ENCODE measurements at regions not wholly inside any gene's neighbourhood (a gene's known extent, or its start where the extent isn't known, plus 50 kb on each side); places are given as distances from the start of the nearest gene placed in this dataset.

- no peaks in the 10 kb centered on the region for H3K4me1 ChIP-seq (ENCODE audit: low read length)
- H3K27me3 ChIP-seq (replicated peaks; ENCODE audit: insufficient read depth, low read length) = no peaks in the 10 kb centered on the region
- no peak for TF ChIP-seq EZH2 (optimal IDR thresholded peaks at IDR 0.05; ENCODE audit: low read depth, low read length)
- no peak for TF ChIP-seq CTCF (IDR thresholded peaks at IDR 0.05; ENCODE audit: low read length)
- no peak for TF ChIP-seq EZH2phosphoT487 (IDR thresholded peaks at IDR 0.05; ENCODE audit: low read length)
- H3K4me3 ChIP-seq (ENCODE audit: low read length) = no peak overlapping the region
- H3K4me2 ChIP-seq (ENCODE audit: low read depth, low read length) = no peak overlapping the region
- H3K79me2 ChIP-seq (ENCODE audit: low read length) = no peaks in the 10 kb centered on the region
- H3K9me2 ChIP-seq (replicated peaks; ENCODE audit: insufficient read depth, low read length) = no peaks in the 10 kb centered on the region
- no peaks in the 10 kb centered on the region for H4K20me1 ChIP-seq (ENCODE audit: insufficient read depth, low read length)
- H3K9me3 ChIP-seq (replicated peaks; ENCODE audit: insufficient read depth, low read length) = no peaks in the 10 kb centered on the region
- no peak overlapping the region for H2AFZ ChIP-seq (ENCODE audit: low read length)
- no peak for DNase-seq
- H3F3A ChIP-seq (ENCODE audit: insufficient read depth, low read length) = no peaks in the 10 kb centered on the region
- H3K27ac ChIP-seq (ENCODE audit: low read length) = no peak overlapping the region
- no peak overlapping the region for H3K9ac ChIP-seq (ENCODE audit: low read length)
- H3K36me3 ChIP-seq (replicated peaks; ENCODE audit: insufficient read depth, low read length) = no peaks in the 10 kb centered on the region
Measured at GRCh38 chr2:14569294-14569693, 63.2 kb upstream of the LRATD1 start.

- Histone ChIP-seq H3K4me3 (ENCODE audit: low read length) (no peak overlapping the region), H3K9me3 (replicated peaks; ENCODE audit: insufficient read depth, low read length) (no peaks in the 10 kb centered on the region), H2AFZ (ENCODE audit: low read length) (no peak overlapping the region), H3K27ac (ENCODE audit: low read length) (no peak overlapping the region), H3K9ac (ENCODE audit: low read length) (no peak overlapping the region), H3K36me3 (replicated peaks; ENCODE audit: insufficient read depth, low read length) (no peaks in the 10 kb centered on the region), H4K20me1 (ENCODE audit: insufficient read depth, low read length) (no peaks in the 10 kb centered on the region), H3K79me2 (ENCODE audit: low read length) (no peaks in the 10 kb centered on the region), H3K9me2 (replicated peaks; ENCODE audit: insufficient read depth, low read length) (no peaks in the 10 kb centered on the region), H3K4me2 (ENCODE audit: low read depth, low read length) (no peak overlapping the region), H3F3A (ENCODE audit: insufficient read depth, low read length) (no peaks in the 10 kb centered on the region), H3K27me3 (replicated peaks; ENCODE audit: insufficient read depth, low read length) (no peaks in the 10 kb centered on the region), H3K4me1 (ENCODE audit: low read length) (no peaks in the 10 kb centered on the region)
- DNase-seq = no peak
- TF ChIP-seq EZH2phosphoT487 (IDR thresholded peaks at IDR 0.05; ENCODE audit: low read length) = no peak
- TF ChIP-seq CTCF (IDR thresholded peaks at IDR 0.05; ENCODE audit: low read length) = no peak
- no peak for TF ChIP-seq EZH2 (optimal IDR thresholded peaks at IDR 0.05; ENCODE audit: low read depth, low read length)
Measured at GRCh38 chr2:14572633-14573032, 59.9 kb upstream of the LRATD1 start.

- no peak for TF ChIP-seq CTCF (IDR thresholded peaks at IDR 0.05; ENCODE audit: low read length)
- H3K4me3 ChIP-seq (ENCODE audit: low read length) = no peak overlapping the region
- no peaks in the 10 kb centered on the region for H3K9me2 ChIP-seq (replicated peaks; ENCODE audit: insufficient read depth, low read length)
- no peak overlapping the region for H2AFZ ChIP-seq (ENCODE audit: low read length)
- H3K79me2 ChIP-seq (ENCODE audit: low read length) = no peaks in the 10 kb centered on the region
- H3K9me3 ChIP-seq (replicated peaks; ENCODE audit: insufficient read depth, low read length) = no peaks in the 10 kb centered on the region
- H4K20me1 ChIP-seq (ENCODE audit: insufficient read depth, low read length) = no peaks in the 10 kb centered on the region
- H3K4me2 ChIP-seq (ENCODE audit: low read depth, low read length) = no peak overlapping the region
- no peak for DNase-seq
- H3K36me3 ChIP-seq (replicated peaks; ENCODE audit: insufficient read depth, low read length) = no peaks in the 10 kb centered on the region
- H3K27ac ChIP-seq (ENCODE audit: low read length) = no peak overlapping the region
- no peaks in the 10 kb centered on the region for H3K4me1 ChIP-seq (ENCODE audit: low read length)
- H3K27me3 ChIP-seq (replicated peaks; ENCODE audit: insufficient read depth, low read length) = no peaks in the 10 kb centered on the region
- H3K9ac ChIP-seq (ENCODE audit: low read length) = no peak overlapping the region
- H3F3A ChIP-seq (ENCODE audit: insufficient read depth, low read length) = no peaks in the 10 kb centered on the region
Measured at GRCh38 chr2:14577843-14578242, 54.7 kb upstream of the LRATD1 start.
